GM20000 (cell line): ENCODE measurements at regions not wholly inside any gene's neighbourhood (a gene's known extent, or its start where the extent isn't known, plus 50 kb on each side); places are given as distances from the start of the nearest gene placed in this dataset.

Experiments
- DNase-seq: peaks from one replicate; pipeline ENCODE4 v3.0.0; 2012; ENCODE audit warnings: low spot score
- TF ChIP-seq, protein P1 (sequence below): IDR thresholded peaks from 2 replicates; pipeline ENCODE4 v1.5.1; 2012; ENCODE audit warnings: mild to moderate bottlenecking, control low read depth; ENCODE audit errors: extremely low read depth, missing control alignments

- TF ChIP-seq, protein P1, sequence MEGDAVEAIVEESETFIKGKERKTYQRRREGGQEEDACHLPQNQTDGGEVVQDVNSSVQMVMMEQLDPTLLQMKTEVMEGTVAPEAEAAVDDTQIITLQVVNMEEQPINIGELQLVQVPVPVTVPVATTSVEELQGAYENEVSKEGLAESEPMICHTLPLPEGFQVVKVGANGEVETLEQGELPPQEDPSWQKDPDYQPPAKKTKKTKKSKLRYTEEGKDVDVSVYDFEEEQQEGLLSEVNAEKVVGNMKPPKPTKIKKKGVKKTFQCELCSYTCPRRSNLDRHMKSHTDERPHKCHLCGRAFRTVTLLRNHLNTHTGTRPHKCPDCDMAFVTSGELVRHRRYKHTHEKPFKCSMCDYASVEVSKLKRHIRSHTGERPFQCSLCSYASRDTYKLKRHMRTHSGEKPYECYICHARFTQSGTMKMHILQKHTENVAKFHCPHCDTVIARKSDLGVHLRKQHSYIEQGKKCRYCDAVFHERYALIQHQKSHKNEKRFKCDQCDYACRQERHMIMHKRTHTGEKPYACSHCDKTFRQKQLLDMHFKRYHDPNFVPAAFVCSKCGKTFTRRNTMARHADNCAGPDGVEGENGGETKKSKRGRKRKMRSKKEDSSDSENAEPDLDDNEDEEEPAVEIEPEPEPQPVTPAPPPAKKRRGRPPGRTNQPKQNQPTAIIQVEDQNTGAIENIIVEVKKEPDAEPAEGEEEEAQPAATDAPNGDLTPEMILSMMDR: no peak
- DNase-seq: no peak
Observed at GRCh38 chr4:32455231-32455630, 1735.1 kb downstream of the PCDH7 start.

DNA sequence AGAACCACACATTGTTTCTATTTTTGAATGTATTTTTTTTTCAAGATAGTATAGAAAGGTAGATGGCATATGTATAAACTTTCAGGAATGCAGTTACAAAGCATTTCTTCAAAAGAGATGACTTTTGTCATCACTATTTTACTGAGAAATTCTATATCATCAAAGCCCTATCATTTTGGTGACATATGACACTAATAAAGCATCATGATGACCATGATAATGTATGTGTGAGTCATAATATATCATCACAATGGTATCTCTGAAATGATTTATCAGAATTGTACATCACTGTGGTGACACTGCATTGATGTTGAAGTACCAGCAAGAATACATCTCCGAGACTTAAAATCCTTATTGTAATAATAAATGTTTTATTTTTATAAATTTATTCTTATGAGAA lies 1740.8 kb downstream of the PCDH7 start:
- TF ChIP-seq, protein P1: no peak
- DNase-seq: no peak

- TF ChIP-seq, protein P1: no peak
- DNase-seq: no peak
Observed at GRCh38 chr4:32462944-32463343, 1742.8 kb downstream of the PCDH7 start.

DNA sequence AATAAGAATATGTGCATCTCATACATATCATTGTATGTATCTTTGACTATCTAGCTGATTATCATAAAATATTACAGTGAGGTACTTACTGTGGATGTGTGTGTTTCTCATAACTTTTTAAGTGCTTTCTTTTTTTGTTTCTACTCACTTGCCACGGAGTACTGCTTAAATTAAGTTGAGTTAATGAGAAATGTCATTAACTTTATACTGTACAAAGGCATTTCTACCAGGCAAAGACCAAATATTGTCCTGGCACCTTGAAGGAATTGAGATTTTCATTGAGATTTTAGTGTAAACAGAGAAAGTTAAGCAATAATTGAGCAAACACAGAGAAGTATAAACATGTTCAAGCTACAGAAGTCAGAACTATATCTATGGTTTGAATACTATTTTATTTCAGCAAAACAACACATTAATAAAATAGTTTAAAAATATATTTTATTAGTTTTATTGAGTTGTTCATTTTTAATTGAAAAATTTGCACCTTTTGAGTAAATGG lies 1750.0 kb downstream of the PCDH7 start:
- TF ChIP-seq, protein P1: no peak
- DNase-seq: no peak

DNA sequence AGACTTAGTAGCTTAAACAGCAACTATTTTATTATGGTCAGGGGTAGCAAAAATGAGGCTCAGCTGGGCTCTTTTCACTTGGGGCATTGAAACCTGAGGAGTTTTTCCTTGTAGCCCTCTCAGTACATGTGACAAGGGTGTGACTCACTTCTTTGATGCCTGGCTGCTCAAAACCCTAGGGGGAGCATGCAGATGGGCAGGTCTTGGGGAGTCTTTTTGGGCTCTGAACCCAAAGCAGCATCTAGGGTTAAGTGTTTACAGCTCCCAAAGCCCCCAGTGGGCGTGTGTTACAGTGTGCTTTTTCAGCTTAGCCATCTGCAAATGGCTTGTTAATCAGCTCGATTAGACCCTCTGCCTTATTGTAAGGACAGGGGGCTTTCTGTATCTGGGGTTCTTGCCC lies 1752.7 kb downstream of the PCDH7 start:
- DNase-seq: no peak
- TF ChIP-seq, protein P1: no peak

DNA sequence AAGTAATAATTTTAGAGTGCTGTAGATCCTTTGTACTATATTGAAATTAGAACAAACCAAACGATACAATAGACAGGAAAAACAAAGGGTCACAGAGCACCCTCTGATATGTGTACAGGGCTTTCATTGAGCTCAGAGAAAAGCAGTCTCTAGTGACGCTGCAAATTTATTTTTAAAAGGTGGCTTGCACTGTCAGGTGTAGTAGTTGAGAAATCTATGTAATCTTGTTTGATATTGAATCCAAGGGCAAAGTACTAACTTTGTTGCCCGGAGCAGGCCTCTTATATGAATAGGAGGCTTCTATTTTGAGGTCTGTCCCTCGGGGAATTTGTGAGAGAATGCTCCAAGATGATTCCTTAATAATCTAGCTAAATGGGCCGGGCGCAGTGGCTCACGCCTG lies 1755.5 kb downstream of the PCDH7 start:
- TF ChIP-seq, protein P1: no peak
- no peak for DNase-seq

- TF ChIP-seq, protein P1: no peak
- no peak for DNase-seq
Observed at GRCh38 chr4:32477518-32477917, 1757.3 kb downstream of the PCDH7 start.
